ENCODE measurements at regions not wholly inside any gene's neighbourhood (a gene's known extent, or its start where the extent isn't known, plus 50 kb on each side); places are given as distances from the start of the nearest gene placed in this dataset.
"Not testable (repeated sequence)": the region's sequence is repeated elsewhere in the genome, so short reads cannot be mapped to it uniquely, and the experiment has no call there.

DNA sequence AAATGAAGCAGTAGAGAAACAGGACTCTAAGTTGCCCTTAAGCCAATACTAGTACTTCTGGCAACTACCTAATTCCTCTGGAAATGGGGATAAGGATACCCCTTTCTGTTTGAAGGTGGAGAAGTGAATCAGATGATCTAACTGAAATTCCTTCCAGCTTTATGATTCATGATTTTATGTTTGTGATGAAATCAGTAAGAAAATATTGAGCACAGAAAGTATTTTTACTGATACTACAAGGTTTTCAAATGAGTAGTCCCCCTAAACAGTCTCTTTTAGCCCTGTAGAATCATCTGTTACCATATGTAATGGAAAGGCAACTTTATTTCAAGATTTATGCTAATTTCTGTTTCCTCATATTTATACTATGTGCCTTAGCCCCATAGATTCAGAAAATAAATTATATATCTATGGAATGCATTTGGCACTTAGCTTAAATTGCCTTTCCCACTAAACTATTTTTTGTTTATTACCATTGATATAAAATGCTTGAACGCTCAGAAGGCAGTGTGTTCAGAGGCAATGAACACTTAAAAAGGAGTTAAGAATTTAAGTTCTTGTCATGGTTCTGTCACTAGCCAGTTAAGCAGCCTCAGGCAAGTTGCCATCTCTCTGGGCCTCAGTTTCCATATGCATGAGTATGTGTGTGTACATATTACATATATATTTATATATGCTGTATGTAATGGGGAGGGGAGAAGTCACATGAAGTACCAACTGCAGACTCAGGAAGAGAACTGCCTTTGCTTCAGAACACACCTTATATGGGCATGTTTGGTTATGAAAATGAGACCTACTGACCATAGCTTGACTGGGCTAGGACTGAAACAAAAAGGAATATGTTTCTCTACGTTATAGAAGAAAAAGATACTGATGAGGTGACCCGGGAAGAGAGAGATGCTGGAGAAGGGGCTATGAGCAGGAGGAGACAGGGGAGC lies 97.7 kb downstream of the CDC42EP3 start:
- DNase-seq: no peak

DNA sequence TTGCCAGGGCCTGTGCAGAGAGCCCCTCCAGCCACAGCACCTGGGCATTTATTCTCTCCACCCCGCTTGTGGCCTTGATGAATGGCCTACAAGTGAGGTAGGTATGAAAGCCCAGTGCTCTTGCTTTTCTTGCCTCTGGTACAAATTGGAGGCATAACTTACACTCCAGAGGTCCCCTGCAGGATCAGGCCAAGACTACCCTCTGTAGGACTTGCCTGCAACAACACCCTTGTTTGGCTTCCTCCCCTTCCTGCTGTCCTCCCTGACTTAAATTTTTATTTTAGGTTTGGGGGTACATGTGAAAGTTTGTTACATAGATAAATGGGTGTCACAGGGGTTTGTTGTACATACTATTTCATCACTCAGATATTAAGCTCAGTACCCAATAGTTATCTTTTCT lies 95.7 kb downstream of the CDC42EP3 start:
- no peak for DNase-seq

DNA sequence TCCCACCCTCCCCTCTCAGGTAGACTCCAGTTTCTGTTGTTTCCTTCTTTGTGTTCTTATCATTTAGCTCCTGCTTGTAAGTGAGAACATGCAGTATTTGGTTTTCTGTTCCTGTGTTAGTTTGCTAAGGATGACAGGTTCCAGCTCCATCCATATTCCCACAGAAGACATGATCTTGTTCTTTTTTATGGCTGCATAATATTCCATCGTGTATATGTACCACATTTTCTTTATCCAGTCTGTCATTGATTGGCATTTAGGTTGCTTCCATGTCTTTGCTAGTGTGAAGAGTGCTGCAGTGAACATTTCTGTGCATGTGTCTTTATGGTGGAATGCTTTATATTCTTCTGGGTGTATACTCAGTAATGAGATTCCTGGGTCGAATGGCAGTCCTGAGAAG lies 95.2 kb downstream of the CDC42EP3 start:
- not testable (repeated sequence) for DNase-seq

DNA sequence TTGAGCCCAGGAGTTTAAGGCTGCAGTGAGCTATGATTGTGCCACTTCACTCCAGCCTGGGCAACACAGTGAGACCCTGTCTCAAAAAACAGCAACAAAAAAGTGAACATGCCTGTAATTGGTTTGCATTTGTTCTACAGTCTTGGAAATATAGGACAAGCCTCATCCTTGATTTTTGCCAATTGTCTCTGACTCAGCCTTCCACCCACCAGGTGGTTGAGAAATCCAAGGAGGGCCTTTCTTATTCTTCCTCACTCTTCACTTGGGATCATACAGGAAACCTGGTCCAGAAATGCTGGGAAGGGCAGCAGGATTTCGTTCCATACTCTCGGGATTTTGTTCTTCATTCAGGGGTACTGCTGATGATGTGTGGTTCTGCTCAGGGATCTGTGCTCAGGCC lies 94.6 kb downstream of the CDC42EP3 start:
- DNase-seq: no peak

DNA sequence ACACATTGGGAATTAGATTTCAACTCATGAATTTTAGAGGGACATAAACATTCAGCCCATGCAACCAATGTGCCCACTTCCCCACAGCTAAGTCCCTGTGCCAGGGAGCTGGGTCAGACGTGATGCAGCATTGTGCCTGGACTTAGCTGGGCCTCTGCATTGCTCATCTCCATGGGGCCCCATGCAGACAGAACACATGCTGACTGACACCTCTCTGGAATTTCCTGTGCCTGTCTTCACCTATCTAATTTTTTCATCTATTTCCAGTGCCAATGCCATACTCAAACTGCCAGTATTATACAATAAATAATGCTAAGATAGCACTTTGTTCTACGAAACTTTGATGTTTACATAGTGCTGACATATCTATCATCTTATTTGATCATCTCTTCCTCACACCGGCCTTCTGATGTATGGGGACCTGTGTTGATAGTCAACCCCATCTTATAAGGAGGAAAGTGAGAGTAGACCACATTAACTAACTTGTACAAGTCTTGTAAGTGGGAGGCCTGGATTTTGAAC lies 92.2 kb downstream of the CDC42EP3 start:
- DNase-seq: no peak

DNA sequence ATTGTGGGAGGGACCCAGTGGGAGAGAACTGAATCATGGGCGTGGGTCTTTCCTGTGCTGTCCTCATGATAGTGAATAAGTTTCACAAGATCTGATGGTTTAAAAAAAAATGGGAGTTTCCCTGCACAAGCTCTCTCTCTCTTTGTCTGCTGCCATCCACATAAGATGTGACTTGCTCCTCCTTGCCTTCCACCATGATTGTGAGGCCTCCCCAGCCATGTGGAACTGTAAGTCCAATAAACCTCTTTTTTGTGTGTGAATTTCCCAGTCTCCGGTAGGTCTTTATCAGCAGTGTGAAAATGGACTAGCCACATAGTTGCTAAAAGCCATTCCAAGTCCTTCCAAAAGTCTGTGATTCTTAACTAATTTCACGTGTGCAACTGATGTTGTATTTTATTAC lies 91.5 kb downstream of the CDC42EP3 start:
- not testable (repeated sequence) for DNase-seq

DNA sequence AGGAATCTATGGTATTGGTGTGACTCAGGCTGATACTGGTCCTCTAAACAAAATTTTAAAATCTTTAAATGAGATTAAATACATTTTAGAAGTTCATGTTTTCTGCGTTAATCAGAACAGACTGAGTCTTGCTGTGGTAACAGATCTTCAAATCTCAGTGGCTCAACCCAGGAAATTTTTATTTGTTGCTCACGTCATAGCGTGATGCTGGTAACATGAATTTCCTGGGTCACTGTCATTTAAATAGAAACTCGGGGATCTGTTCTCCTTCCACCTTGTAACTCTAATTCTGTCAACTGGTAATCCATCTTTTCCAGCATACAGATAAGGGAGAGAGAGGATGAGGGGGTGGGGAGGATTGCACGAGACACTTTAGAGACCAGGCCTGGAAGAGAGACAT lies 90.0 kb downstream of the CDC42EP3 start:
- no peak for DNase-seq

DNA sequence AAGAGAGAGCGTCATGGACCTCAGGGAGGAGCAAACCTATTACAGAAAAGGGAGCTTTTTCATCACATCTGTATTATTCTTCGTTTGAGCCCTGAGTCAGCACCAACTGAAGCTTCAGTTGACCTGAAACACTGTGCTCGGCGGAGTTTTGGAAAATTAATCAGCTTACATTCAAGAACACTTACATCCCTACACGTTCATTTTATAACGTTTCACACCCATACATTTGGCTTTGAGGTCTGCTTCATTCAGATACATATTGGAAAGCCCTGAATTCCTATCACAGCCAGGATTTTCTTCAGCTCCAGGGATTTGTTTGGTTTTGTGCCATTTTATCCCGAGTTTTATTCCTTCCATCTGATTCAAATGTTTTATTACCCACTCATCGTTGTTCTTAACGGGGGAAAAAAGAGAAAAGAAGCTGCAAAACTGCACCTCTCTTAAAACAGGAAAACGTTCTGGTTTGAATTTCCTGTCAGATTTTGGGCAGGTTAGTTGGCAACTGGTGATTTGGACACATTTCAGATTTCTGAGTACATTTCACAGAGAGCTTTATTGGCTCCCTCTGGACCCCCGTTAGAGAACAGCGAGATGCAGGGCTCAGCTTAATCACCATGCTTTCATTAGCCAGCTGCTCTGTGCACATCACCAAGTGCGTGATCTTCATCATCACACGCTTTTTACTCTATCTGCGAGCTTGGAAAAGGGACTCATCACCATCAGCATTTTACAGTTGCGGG lies 88.8 kb downstream of the CDC42EP3 start:
- no peak for DNase-seq

DNA sequence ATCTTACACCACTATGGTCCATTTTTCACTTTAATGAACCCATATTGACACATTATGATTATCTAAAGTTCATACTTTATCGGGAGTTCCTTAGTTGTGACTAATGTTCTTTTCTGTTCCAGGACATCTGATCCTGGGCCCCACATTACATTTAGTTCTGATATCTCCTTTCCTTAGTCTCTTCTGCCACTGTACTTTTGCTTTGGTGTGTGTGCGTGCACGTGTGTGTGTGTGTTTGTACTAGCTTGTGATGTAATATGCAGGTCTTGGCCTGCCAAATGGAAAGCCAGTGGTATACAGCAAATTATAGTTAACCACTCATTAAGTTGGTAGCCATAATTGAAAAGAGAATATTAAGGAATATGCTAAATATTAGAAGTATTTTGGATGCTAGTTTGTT lies 88.0 kb downstream of the CDC42EP3 start:
- DNase-seq: no peak

DNA sequence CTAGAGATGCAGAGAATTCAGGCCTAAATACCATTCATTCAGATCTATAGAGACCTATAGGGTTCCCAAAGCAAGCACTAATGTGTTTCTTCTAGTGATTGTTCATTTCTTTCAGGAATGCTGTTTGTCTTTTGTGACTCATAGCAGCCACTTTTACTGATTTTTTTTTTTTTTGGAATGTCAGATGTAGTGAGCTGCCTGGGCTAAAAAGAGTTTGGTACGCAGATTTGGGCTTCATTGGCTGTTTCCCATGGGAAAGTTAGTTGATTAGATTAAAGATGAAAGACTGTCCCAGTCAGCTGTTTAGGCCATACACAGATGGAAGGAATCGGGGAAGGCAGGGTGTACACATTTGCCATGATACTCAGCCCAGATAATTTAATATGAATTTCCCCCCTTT lies 87.6 kb downstream of the CDC42EP3 start:
- no peak for DNase-seq

DNA sequence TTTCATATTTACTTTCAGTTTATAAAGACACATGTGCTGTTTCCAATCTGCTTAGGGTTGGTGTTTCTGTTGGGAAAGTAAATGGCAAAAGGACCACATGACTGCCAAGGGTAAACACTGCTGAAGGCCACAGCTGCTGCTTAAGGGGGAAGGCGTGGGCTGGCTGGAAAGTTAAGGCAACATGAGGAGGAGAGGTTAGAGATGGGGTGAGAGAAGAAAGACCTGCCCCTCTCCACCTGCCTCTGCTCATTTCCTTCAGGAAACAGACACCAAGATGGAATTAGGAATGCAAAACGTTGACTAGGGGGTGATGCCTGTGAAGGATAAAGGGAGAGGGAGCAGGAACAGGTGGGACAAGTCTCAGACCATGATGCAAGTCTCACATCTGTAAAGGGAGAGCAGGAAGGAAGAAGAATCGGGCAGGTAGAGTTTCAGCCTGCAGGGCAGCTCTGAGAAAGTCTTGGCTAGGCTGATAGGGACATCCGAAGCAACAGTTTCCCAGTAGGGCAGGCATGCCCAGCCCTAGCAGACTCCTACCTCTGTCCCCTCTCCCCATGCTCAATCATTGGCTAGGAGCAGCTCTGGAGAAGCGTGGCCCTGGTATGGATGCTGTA lies 86.0 kb downstream of the CDC42EP3 start:
- no peak for DNase-seq

DNA sequence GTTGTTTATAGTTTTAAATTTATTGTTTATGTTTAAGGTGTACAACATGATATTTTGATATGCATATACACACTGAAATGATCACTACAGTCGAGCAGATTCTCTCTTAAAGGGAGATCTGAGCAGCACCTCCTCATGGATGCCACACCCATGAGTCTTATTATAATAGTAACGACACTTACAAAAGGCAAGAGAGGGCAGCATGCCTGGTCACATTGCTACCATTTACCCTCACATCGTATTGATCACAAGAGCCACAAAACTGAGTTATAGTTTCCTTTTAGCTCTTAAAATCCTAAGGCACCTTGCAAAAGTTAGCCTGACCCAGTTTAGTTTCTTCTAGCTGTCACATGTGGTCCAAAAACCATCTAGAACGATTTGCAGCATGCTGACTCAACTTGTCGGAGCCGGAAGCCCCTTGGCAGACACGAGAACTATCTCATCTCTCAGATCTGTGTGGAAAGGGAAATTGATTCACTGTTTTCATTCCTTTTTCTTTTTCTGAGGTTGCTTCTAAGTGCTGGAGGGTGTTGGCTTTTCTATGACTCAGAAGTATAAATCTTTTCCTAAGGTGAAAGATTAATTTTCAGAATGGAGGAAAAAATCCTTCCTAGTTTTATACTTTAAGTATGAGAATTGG lies 85.3 kb downstream of the CDC42EP3 start:
- no peak for DNase-seq

DNA sequence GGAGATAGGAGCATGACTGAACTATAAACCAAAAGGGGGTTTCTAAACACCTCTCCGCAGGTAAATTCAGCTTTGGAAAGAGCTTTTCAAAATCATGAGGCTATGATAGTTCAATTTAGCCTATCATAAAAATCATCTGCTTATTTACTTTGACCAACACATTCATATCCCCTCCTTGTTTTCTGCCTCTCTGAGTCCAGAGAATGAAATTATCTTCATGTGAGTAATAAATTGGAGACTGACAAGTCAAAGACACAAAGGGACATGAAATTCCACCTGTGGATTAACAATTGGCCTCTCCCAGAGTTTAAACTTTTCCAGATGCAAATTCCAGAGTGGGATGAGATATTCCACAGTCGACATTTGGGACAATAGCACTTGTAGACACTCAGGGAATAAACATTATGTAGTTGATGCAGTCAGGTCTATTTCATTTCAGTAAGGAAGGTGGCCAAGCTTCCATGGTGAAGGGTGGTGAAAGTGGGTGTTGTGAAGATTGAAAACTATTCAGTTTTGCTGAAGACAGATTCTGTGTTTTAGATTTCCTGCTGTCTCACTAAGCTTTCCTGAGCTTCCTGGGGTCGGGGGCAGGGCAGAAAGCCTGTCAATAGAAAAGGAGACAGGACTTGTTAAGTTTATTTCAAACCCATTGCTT lies 84.7 kb downstream of the CDC42EP3 start:
- no peak for DNase-seq

DNA sequence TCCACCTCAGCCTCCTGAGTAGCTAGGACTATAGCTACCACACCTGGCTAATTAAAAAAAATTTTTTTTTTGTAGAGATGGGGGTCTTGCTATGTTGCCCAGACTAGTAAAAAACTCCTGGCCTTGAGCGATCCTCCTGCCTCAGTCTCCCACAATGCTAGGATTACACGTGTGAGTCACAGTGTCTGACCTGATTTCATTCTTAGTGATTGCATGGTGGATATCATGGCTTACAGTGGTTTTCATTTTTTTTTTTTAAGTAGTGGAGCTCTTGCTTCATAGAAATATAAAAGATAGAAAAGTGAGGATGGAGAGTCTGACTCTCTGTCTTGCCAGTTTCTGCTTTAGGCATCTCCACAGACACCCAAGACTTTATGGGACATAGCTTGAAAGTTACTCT lies 83.6 kb downstream of the CDC42EP3 start:
- DNase-seq: no peak

DNA sequence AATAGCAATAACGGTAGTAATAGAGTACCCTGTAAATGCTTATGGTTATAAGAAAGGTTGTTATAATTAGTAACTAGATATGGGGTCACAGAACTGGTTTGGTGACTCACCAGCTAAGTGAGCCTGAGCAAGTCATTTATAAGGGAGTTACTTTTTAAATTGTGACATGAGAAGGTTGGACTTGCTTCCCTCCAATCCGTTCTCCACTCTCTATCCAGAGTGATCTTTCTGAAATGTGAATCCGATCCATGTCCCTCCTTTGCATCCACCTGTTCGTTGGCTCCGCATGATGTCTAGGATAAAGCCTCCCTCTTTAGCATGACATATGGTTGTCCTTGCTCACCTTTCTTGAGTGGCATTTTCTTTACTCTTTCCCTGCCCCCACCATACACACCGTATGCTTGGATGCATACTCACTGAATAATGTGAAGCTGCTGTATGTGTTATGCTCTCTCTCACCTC lies 83.1 kb downstream of the CDC42EP3 start:
- DNase-seq: no peak

DNA sequence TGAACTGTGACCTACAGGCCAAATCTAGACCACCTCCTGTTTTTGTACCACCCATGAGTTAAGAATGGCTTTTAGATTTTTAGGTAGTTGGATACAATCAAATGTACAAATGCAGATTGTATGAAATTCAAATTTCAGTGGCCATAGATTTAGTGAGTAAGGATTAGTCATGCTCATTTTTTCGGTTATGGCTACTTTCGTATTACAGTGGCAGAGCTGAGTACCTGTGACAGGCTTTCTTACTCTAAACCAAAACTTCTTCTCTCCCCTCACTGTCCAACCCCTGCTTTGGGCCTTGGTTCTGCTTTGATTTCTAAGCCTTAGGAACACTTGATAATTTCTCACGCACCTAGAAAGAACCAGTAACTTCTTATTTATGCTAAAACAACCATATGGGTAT lies 82.1 kb downstream of the CDC42EP3 start:
- no peak for DNase-seq

DNA sequence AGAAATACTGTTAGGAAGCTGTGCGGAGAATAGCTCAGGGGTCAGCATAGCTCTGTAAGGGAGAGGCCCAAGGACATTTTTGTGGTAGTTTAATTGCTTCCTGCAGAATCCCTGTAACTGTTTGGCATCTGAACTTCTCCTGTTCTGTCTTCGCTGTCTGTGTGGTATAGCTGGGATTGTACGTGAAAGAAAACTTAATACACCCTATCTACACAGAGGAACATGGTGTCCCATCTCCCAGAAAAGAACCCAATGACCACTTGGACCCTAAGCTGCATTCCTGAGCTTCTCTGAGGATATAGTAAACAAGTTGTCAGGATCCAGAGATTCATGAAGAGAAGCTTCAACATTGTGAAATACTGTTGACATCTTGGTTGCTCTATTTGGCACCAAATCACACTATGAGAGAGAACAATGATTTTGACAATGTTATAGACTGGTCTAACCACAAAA lies 81.3 kb downstream of the CDC42EP3 start:
- DNase-seq: no peak
